Left hindlimb (tissue), 1 donor: ENCODE measurements at regions not wholly inside any gene's neighbourhood (a gene's known extent, or its start where the extent isn't known, plus 50 kb on each side); places are given as distances from the start of the nearest gene placed in this dataset.
"Not testable (repeated sequence)": the region's sequence is repeated elsewhere in the genome, so short reads cannot be mapped to it uniquely, and the experiment has no call there.

Experiments
- DNase-seq: peaks from one replicate; pipeline ENCODE4 v3.0.0-alpha.2; 2018

DNA sequence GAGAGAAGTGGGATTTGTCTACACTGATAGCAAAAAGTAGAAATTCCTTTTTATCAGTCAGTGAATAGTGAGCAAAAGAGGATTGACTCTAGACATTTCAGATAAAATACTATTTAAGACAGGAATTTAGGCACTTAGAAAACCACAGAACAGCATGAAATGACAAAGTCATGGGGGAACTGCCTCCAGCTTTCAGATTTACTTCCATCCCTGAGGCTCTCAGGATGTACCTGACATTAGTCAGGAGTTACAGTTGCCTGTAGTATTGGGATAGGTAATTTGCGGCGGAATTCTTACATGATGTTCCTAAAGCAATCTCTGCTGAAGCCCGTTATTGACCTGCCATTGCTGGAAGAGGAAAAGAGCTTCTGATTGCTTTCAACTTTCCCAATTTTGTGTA, 337.1 kb upstream of the MAP2 start:
- DNase-seq: no peak

- DNase-seq: no peak
These were observed 332.8 kb upstream of the MAP2 start for GRCh38 chr2:209091056-209091455.

- DNase-seq: no peak
These were observed 329.6 kb upstream of the MAP2 start for GRCh38 chr2:209094221-209094620.

- DNase-seq: no peak
These were observed 328.4 kb upstream of the MAP2 start for GRCh38 chr2:209095432-209095831.

DNA sequence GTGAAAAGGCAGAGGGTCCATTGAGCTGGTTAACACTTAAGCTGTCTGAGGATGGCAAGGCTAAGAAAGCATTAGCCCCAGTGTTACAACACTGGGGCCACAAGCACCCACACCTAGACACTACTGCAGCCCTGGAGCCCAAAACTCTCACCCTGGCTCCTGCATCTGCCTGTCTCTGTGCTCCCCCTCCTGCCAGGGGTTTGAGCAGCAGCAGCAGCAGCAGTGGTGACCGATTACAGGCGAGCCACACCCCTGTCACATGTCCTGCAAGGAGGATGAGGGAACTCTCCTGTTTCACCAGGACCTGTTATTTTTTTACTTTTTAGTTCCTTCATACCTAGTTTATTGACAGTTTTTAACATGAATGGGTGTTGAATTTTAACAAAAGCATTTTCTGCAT, 326.7 kb upstream of the MAP2 start:
- DNase-seq: no peak

- DNase-seq: no peak
These were observed 321.5 kb upstream of the MAP2 start for GRCh38 chr2:209102319-209102718.

GRCh38 chr2:209113026-209113425, 310.8 kb upstream of the MAP2 start:
- no peak for DNase-seq

DNA sequence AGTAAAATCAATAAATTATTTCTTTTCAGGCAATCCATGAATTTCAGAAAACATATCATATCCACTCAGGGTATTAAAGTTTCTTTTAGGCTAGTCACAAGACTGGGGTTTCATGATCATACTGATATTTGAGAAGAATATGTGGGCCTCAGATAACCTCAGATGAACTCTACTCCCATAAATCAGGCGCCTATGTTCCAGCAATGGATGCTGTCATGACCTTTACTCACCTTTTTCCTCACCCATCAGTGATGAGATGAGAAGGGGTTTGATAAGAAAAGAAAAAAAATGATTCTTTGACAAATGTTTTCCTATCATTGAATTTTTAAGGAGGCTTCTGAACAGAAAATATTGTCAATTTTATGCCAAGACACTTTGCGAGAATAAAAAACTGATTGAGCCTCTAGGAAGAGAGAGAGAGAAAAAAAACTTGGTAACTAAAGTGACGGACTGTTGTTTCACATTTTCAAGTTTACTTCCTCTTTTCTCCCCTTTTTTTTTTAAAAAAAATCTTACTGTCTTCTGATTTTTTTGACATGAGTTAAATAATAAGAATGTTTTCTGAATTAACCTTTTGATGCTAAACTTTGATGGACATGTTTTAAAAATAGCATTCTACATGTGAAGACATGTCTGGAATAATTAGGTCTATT, 309.1 kb upstream of the MAP2 start:
- no peak for DNase-seq

DNA sequence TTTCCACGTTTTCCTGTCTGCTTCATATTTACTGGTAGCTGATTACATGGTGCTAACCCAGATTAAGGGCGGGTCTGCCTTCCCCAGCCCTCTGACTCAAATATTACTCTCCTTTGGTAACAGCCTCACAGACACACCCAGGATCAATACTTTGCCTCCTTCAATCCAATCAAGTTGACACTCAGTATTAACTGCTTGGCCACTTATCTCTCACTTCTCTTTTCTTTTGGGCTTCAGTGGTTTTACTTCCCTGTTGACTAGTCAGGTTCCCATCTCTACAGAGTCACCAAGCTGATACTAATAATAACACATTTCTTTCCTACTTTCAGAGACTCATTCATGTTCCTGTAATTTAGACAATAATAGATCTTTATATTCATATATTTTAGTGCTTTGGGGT, 302.2 kb upstream of the MAP2 start:
- no peak for DNase-seq

DNA sequence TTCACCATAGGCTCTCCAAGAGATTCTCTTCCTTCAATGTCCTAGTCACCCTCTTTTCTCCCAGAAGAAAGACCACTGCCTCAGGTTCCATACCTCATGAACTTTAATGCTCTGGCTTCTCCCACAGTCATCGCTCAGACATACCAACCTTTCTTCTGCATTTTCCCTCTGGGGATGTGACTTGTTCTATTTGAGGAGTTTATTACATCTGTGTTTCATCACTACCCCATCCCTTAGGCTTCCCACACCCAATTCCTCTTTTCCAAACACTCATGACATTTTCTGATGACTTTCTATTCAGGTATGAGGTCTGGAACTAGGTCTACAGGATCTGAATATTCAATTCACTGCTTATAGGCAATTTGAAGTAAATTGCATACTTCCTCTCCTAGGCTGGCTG, 298.6 kb upstream of the MAP2 start:
- DNase-seq: no peak

DNA sequence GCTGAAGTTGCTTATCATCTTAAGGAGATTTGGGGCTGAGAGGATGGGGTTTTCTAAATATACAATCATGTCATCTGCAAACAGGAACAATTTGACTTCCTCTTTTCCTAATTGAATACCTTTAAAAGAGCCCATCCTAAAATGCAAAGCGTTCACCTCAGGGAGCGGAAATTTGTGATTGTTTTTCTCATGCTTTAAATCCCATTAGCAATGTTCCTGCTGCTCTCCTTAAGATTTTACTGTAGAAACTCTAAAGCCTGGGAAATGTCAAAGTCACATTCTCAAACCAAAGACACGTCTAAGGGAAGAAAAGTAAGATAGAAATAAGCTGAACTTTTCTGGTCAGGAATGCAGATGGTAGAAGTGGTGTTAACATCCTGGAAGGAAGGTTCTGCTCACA, 285.8 kb upstream of the MAP2 start:
- DNase-seq: no peak

GRCh38 chr2:209141142-209141541, 282.7 kb upstream of the MAP2 start:
- DNase-seq: no peak

DNA sequence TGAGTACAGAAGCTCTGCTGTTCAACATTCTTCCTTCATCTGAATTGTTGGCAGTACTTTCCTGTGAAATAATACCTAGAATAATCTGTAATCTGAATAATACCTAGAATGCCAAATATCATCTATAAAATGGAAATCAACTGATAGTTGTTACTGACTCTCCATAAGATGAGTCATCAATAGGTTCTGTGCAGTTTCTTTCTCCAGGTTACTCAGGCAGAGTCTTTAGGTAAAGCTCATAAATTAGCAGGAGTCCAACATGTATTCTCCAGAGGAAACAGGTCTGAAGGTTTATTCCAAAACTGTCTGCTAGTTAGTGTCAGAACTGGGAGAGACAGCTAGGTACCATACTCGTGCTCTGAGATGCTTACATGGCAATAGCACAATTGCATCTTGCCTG, 282.0 kb upstream of the MAP2 start:
- DNase-seq: no peak

- not testable (repeated sequence) for DNase-seq
These were observed 278.6 kb upstream of the MAP2 start for GRCh38 chr2:209145220-209145691.

GRCh38 chr2:209145941-209146681, 277.7 kb upstream of the MAP2 start:
- DNase-seq: no peak

DNA sequence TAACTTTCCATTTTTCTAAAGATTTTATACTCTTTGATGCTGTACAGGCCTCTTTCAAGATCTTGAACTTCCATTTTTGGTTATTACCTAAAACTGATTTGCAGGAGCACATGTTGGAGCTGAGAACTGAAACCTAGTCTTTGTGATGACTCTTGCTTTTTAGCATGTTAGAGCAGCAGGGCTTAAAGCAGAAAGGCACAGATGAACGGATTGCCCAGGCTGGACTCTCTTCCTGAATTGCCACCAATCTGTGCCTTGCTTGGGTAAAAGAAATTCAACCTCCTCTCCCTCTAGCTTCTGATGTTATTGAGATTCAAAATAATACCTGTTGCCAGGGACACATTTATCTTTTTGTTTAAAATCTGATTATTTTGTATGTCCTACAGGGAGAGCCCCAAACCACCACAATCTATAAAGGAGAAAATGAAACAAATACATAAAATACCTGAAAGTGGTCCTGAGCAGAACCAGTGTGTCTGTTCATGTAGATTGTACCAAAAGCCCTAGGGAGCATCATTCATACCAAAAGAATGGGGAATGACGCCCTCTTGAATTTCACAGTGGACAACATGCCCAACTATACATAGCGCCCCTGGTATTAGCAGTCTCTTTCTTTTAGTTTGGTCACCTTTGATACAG, 277.0 kb upstream of the MAP2 start:
- DNase-seq: no peak

DNA sequence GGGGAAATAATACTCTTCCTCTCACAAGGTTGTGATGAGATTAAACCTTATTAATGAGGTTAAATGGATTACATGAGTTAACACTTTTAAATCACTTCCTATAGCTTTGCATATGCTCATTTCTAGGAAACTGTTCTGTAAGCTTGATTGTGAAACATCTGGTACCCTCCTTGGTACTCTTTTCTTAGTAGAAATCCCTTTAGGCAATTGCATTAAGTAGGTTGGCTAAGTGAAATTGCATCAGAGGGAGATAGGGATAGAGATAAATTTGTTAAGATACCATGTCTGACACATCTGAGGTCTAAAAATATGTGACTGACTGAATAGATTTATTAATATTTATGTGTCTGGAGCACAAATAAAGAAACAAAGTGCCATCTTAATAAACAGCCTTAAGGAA, 275.9 kb upstream of the MAP2 start:
- no peak for DNase-seq

DNA sequence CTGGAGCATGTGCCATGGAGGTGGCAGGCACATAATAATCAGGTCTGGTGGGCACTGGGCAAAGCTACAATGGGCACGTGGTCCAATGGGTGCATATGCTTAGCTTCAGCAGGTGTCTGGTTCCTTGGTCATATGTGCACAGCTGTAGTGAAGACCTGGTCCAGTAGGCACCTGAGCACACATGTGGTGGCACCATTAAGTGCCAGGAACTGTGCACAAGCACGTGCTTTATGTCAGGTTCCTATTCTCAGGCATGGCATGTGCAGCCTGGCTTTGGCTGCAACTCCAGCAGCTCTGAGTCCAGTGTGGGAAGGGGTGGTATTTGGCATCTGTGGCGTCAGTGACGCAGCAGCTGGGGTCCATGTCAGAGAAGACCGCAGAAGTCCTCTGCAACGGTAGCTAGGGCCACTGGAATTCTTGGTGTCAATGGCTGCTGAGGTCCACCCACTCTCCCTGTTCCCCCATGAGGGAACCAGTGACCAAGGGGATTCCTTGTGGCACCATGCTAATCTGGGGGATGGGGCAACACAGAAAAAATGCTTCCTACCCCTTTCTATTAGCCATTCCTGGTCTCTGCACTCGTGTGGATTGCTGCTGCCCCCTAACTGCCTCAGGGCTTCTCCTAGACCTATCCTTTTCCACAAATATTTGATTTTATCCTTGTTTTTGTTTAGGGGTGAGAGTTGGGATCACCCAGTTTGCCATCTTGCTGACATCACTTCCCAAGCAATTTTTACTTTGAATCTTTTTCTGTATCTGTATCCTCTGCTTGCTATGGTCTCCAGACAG, 262.9 kb upstream of the MAP2 start:
- no peak for DNase-seq

DNA sequence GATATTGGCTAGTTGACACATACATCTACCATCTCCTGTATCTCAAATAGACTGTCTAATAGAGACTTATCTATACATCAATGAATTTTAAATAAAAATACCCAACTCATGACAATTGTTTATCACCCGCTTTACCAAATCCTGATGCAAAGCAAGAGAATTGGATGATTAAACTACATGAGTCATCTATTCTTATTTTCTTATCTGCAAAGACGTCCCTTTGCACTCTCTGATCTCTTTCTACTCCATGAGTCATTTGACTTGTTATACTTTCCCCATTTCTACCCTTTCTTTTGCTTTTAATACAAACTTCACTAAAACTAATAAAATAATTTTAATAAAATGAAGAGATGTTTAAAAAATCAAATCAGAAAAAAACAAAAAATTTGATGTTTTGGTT, 261.7 kb upstream of the MAP2 start:
- DNase-seq: no peak

GRCh38 chr2:209181984-209182383, 241.9 kb upstream of the MAP2 start:
- DNase-seq: no peak

DNA sequence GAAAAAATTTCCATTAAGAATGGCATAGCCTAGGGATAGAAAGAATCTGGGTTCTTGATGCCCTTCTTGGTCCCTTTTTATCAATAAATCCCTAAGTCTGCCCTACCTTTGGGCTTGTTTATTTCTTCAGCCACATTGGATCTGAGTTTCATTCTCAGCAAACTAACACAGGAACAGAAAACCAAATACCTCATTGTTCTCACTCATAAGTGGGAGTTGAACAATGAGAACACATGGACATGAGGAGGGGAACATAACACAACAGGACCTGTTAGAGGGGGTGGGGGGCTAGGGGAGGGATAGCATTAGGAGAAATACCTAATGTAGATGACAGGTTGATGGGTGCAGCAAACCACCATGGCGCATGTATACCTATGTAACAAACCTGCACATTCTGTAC, 237.0 kb upstream of the MAP2 start:
- DNase-seq: not testable (repeated sequence)

DNA sequence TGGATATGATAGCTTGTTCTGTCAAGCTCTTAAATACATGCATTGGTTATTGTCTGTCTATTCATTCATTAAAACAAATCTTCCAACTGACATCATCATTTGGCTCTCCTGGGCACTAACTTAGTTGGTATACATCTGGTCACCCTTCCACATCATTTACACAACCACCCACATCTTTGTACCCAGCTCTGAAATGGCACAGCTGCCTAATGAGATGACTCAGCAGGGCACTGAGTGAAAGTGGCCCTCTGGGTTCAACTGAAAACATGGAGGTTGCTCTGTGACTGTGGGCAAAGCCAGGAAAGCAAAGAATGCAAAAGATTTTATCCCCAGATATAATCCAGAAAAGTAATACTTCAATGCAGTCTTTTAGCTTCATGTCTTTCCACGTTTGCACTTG, 234.0 kb upstream of the MAP2 start:
- no peak for DNase-seq

- DNase-seq: no peak
These were observed 232.7 kb upstream of the MAP2 start for GRCh38 chr2:209191139-209191538.
